K562 (cell line): ENCODE measurements at regions not wholly inside any gene's neighbourhood (a gene's known extent, or its start where the extent isn't known, plus 50 kb on each side); places are given as distances from the start of the nearest gene placed in this dataset.

Experiments used
- ATAC-seq: fragments of 200-7000 bp; cut with Tn5 transposase; 3 replicates; pipeline ENCODE4 v1.9.1; 2020; ENCODE audit warnings: moderate library complexity
- BruUV-seq: library from RNA; stranded (reverse); fragments of 400-500 nt; replicated peaks from 2 replicates; lab custom pipeline; 2021; lab: Mats Ljungman, UMichigan
- CTCF ChIA-PET: fragments of 300-600 bp; formaldehyde crosslinking; extraction: SDS; loops from one replicate; lab custom pipeline; 2021; ENCODE audit warnings: low intra/inter-chr PET ratio; lab: Yijun Ruan, JAX
- POLR2A ChIA-PET: fragments of 300-600, 350-650 bp; sonication (Branson Sonifier 250); formaldehyde crosslinking; extraction: SDS; loops from one replicate; lab custom pipeline; 2021; ENCODE audit warnings: antibody characterized with exemption, inconsistent platforms; lab: Yijun Ruan, JAX
- DNase-seq, 4 experiments: peaks; one replicate each; pipeline versions ENCODE4 v3.0.0 to v3.0.0-alpha.2; 2011 to 2018; ENCODE audit warnings: low spot score in 3 of 4, mixed read lengths in 3 of 4; ENCODE audit errors: extremely low read depth in 1 of 4
- FAIRE-seq: peaks from 2 replicates; lab custom pipeline; 2011; peaks lifted over from hg19 to GRCh38; lab: Jason Lieb, UNC
- H2AFZ ChIP-seq: 2 replicates; pipeline ENCODE4 v1.6.0; 2011; ENCODE audit warnings: low read depth, low read length, control low read depth, inconsistent platforms
- H3K27ac ChIP-seq: fragments of 200-600 bp; 3 replicates; pipeline ENCODE4 v1.8.0; 2011; ENCODE audit warnings: low read depth, mild to moderate bottlenecking, control low read depth, inconsistent platforms, low read length, moderate library complexity, mixed read lengths; ENCODE audit errors: extremely low read depth
- H3K27me3 ChIP-seq, 2 experiments: fragments of 300-600 bp in 1 of 2; 2 replicates in 1 of 2; 3 replicates in 1 of 2; pipeline versions ENCODE4 v1.6.0 to v1.8.0; 2011; ENCODE audit warnings: inconsistent platforms in 2 of 2, low read length in 2 of 2, mild to moderate bottlenecking in 1 of 2, mixed read lengths in 1 of 2, moderate library complexity in 1 of 2; ENCODE audit not compliant: control insufficient read depth in 2 of 2, insufficient read depth in 2 of 2
- H3K36me3 ChIP-seq: fragments of 300-600 bp; 3 replicates; pipeline ENCODE4 v1.8.0; 2011; ENCODE audit warnings: mild to moderate bottlenecking, low read length, inconsistent platforms; ENCODE audit not compliant: control insufficient read depth, insufficient read depth
- H3K4me1 ChIP-seq, 2 experiments: fragments of 200-600 bp in 1 of 2; replicated peaks in 1 of 2; 2 replicates in 1 of 2; 3 replicates in 1 of 2; pipeline versions ENCODE4 v1.5.1 to v1.8.0; 2011; ENCODE audit warnings: inconsistent platforms in 2 of 2, low read length in 2 of 2, mild to moderate bottlenecking in 1 of 2, mixed read lengths in 1 of 2, moderate library complexity in 1 of 2; ENCODE audit not compliant: control insufficient read depth in 2 of 2, insufficient read depth in 2 of 2
- H3K4me2 ChIP-seq: 2 replicates; pipeline ENCODE4 v1.6.1; 2011; ENCODE audit warnings: low read length, control low read depth, inconsistent platforms, mixed read lengths; ENCODE audit not compliant: insufficient read depth
- H3K4me3 ChIP-seq: fragments of 200-600 bp; sonication (generic), shearing (Covaris generic); 2 replicates; pipeline ENCODE4 v1.5.1; 2016; ENCODE audit warnings: control low read depth, inconsistent platforms
- H3K79me2 ChIP-seq: fragments of 200-600 bp; 3 replicates; pipeline ENCODE4 v1.8.0; 2011; ENCODE audit warnings: low read length, inconsistent platforms; ENCODE audit not compliant: control insufficient read depth, insufficient read depth
- H3K9ac ChIP-seq, 2 experiments: 2 replicates each; pipeline versions ENCODE4 v1.6.0 to v1.6.1; 2011; ENCODE audit warnings: low read depth in 2 of 2, low read length in 2 of 2, control low read depth in 1 of 2, inconsistent platforms in 1 of 2, mild to moderate bottlenecking in 1 of 2, mixed read lengths in 1 of 2; ENCODE audit not compliant: insufficient read depth in 1 of 2
- H3K9me1 ChIP-seq: one replicate; pipeline ENCODE4 v1.6.0; 2011; ENCODE audit warnings: inconsistent platforms, mild to moderate bottlenecking, low read length, moderate library complexity; ENCODE audit not compliant: control insufficient read depth, insufficient read depth
- H3K9me3 ChIP-seq: replicated peaks from 2 replicates; pipeline ENCODE4 v1.5.1; 2011; ENCODE audit warnings: low read depth, low read length, inconsistent platforms; ENCODE audit not compliant: control insufficient read depth, insufficient read depth
- H4K20me1 ChIP-seq: replicated peaks from 2 replicates; pipeline ENCODE4 v1.6.1; 2011; ENCODE audit warnings: low read length, inconsistent platforms, mixed read lengths; ENCODE audit not compliant: control insufficient read depth, insufficient read depth
- BHLHE40 ChIP-seq: IDR thresholded peaks from 2 replicates; pipeline ENCODE4 v1.6.1; 2011; ENCODE audit warnings: low read length, improper control_type of control experiment
- HNRNPUL1 ChIP-seq: fragments of 200-400 bp; formaldehyde crosslinking; IDR thresholded peaks from 2 replicates; pipeline ENCODE4 v1.6.1; 2017; ENCODE audit warnings: low read length
- KDM2B ChIP-seq: fragments of 250-450 bp; sonication (Bioruptor Pico); IDR thresholded peaks from 2 replicates; pipeline ENCODE4 v1.8.0; 2021; ENCODE audit warnings: mild to moderate bottlenecking, moderate library complexity
- LARP7 ChIP-seq: fragments of 450-650 bp; IDR thresholded peaks from 2 replicates; pipeline ENCODE4 v1.6.1; 2016
- NELFE ChIP-seq: IDR thresholded peaks from 2 replicates; pipeline ENCODE4 v1.6.1; 2011; ENCODE audit warnings: mild to moderate bottlenecking; ENCODE audit not compliant: insufficient read depth, insufficient read length
- PHF8 ChIP-seq: fragments of 200-600 bp; sonication (generic); IDR thresholded peaks from 2 replicates; pipeline ENCODE4 v1.6.1; 2012; ENCODE audit warnings: mixed run types, mild to moderate bottlenecking, inconsistent platforms, low read length, moderate library complexity, borderline replicate concordance
- SMAD2 ChIP-seq: fragments of 150-350 bp; IDR thresholded peaks from 2 replicates; pipeline ENCODE4 v1.6.1; 2014; ENCODE audit warnings: low read depth, mild to moderate bottlenecking, low read length
- TARDBP ChIP-seq: fragments of 450-650 bp; IDR thresholded peaks from 2 replicates; pipeline ENCODE4 v1.6.1; 2016
- ZBTB8A ChIP-seq: fragments of 450-650 bp; IDR thresholded peaks from 2 replicates; pipeline ENCODE4 v1.6.1; 2018; ENCODE audit warnings: mild to moderate bottlenecking, moderate library complexity; ENCODE audit not compliant: partially characterized antibody
- ZNF12 ChIP-seq: sonication (generic); formaldehyde crosslinking; IDR thresholded peaks from 2 replicates; pipeline ENCODE4 v1.4.0; 2020; ENCODE audit warnings: mild to moderate bottlenecking, missing genetic modification reagents
- ZNF174 ChIP-seq: fragments of 250-450 bp; sonication (Bioruptor Pico); IDR thresholded peaks from 2 replicates; pipeline ENCODE4 v1.4.0; 2020; ENCODE audit warnings: mild to moderate bottlenecking
- ZNF263 ChIP-seq: sonication (generic); formaldehyde crosslinking; IDR thresholded peaks from 2 replicates; pipeline ENCODE4 v1.8.0; 2022; ENCODE audit warnings: mild to moderate bottlenecking, missing genetic modification reagents, borderline replicate concordance
- WGBS: fragments of 100-300 bp; shearing (Covaris generic); methylation state at CpG from one replicate; pipeline ENCODE4 v1.1.6; 2016; ENCODE audit warnings: low coverage, mixed read lengths; ENCODE audit not compliant: insufficient coverage; ENCODE audit errors: missing lambda C conversion rate; 5-methylcytosine and 5-hydroxymethylcytosine counted together
- in situ Hi-C: fragments of 300-500 bp; cut with MboI; formaldehyde crosslinking; loops from 4 replicates; pipeline ENCODE4 v1.15.0; 2018; ENCODE audit warnings: inconsistent platforms, mixed read lengths
- intact Hi-C: fragments of 100-400 bp; cut with micrococcal nuclease; formaldehyde crosslinking; loops from 2 replicates; pipeline ENCODE4 v1.14.2; 2022
- TF ChIP-seq, protein P1 (sequence below): IDR thresholded peaks from 3 replicates; pipeline ENCODE4 v1.6.1; 2011; ENCODE audit warnings: borderline replicate concordance, mild to moderate bottlenecking, moderate library complexity; ENCODE audit not compliant: insufficient read length; ENCODE audit errors: extremely low read depth
- TF ChIP-seq, protein P2 (sequence below): fragments of 250-450 bp; sonication (Bioruptor Pico); IDR thresholded peaks from 2 replicates; pipeline ENCODE4 v1.4.0; 2020; ENCODE audit warnings: mild to moderate bottlenecking, moderate library complexity
- TF ChIP-seq, protein P3 (sequence below): fragments of 450-650 bp; conservative IDR thresholded peaks from 2 replicates; pipeline ENCODE4 v1.6.1; 2016; ENCODE audit warnings: missing genetic modification characterization, low read depth, mild to moderate bottlenecking, control low read depth, missing compliant biosample characterization

DNA sequence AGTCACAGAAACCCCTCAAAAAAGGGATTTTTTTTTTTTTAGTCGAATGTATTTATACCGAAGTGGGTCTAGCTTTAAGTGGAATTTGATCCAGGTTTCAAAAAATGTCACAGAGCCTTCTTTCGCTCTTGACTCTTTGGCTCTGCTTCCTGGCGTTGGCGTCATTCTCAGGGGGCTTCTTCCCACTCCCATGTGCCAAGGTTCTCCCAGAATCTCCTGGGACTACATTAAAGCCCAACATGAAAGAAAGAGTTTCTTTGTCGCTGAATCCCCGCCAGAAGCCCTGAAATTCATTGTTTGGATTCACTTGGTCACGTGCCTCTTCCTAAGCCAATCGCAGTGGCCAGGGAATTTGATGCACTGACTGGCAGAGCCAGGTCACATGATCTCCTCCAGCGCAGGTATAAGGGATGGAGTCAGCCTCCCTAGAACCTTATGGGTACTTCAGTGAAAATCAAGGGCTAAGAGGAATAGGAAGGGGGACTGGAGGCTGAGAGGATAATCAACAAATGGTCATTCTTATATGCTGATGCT lies 101.2 kb downstream of the RPS24 start:
- peak overlapping the region; percentile 66 for H3K4me2 ChIP-seq
- H3K9me3 ChIP-seq, result no peaks in the 10 kb centered on the region
- no peak overlapping the region for H3K27ac ChIP-seq
- FAIRE-seq (peak; percentile 78), ATAC-seq (peak; percentile 98), DNase-seq (peak; percentile 54 to 86 (median 80))
- intact Hi-C loops (no loop called here), in situ Hi-C loops (no loop called here)
- ChIA-PET POLR2A (no interaction called here), CTCF (no interaction called here)
- H3K27me3 ChIP-seq, result no peaks in the 10 kb centered on the region; a peak in 1 of 5 replicates
- no TSS peak for BruUV-seq
- peak overlapping the region; percentile 33 for H3K4me3 ChIP-seq
- no peaks in the 10 kb centered on the region for H4K20me1 ChIP-seq
- H3K79me2 ChIP-seq, result no peaks in the 10 kb centered on the region
- no peaks in the 10 kb centered on the region for H3K36me3 ChIP-seq
- H3K9ac ChIP-seq, result peak overlapping the region in 1 of 2 experiments; percentile 46; a peak in 1 of 4 replicates
- H3K9me1 ChIP-seq, result no peaks in the 10 kb centered on the region
- no peaks in the 10 kb centered on the region for H3K4me1 ChIP-seq
- H2AFZ ChIP-seq, result peak overlapping the region; percentile 84
- WGBS, result 2% methylated on average over 10 of the region's 10 CpGs
- TF ChIP-seq, protein P1, sequence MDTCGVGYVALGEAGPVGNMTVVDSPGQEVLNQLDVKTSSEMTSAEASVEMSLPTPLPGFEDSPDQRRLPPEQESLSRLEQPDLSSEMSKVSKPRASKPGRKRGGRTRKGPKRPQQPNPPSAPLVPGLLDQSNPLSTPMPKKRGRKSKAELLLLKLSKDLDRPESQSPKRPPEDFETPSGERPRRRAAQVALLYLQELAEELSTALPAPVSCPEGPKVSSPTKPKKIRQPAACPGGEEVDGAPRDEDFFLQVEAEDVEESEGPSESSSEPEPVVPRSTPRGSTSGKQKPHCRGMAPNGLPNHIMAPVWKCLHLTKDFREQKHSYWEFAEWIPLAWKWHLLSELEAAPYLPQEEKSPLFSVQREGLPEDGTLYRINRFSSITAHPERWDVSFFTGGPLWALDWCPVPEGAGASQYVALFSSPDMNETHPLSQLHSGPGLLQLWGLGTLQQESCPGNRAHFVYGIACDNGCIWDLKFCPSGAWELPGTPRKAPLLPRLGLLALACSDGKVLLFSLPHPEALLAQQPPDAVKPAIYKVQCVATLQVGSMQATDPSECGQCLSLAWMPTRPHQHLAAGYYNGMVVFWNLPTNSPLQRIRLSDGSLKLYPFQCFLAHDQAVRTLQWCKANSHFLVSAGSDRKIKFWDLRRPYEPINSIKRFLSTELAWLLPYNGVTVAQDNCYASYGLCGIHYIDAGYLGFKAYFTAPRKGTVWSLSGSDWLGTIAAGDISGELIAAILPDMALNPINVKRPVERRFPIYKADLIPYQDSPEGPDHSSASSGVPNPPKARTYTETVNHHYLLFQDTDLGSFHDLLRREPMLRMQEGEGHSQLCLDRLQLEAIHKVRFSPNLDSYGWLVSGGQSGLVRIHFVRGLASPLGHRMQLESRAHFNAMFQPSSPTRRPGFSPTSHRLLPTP, result no peak
- TF ChIP-seq SMAD2, result no peak
- no peak for TF ChIP-seq TARDBP
- no peak for TF ChIP-seq NELFE
- TF ChIP-seq KDM2B (CRISPR knock-in tag), result no peak
- peak; percentile 53; the same call in 1 of the 2 replicates for TF ChIP-seq BHLHE40
- no peak for TF ChIP-seq ZNF12 (CRISPR knock-in tag)
- TF ChIP-seq, protein P2, sequence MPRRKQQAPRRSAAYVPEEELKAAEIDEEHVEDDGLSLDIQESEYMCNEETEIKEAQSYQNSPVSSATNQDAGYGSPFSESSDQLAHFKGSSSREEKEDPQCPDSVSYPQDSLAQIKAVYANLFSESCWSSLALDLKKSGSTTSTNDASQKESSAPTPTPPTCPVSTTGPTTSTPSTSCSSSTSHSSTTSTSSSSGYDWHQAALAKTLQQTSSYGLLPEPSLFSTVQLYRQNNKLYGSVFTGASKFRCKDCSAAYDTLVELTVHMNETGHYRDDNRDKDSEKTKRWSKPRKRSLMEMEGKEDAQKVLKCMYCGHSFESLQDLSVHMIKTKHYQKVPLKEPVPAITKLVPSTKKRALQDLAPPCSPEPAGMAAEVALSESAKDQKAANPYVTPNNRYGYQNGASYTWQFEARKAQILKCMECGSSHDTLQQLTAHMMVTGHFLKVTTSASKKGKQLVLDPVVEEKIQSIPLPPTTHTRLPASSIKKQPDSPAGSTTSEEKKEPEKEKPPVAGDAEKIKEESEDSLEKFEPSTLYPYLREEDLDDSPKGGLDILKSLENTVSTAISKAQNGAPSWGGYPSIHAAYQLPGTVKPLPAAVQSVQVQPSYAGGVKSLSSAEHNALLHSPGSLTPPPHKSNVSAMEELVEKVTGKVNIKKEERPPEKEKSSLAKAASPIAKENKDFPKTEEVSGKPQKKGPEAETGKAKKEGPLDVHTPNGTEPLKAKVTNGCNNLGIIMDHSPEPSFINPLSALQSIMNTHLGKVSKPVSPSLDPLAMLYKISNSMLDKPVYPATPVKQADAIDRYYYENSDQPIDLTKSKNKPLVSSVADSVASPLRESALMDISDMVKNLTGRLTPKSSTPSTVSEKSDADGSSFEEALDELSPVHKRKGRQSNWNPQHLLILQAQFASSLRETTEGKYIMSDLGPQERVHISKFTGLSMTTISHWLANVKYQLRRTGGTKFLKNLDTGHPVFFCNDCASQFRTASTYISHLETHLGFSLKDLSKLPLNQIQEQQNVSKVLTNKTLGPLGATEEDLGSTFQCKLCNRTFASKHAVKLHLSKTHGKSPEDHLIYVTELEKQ (CRISPR knock-in tag), result no peak
- TF ChIP-seq ZNF174 (CRISPR knock-in tag), result no peak
- TF ChIP-seq ZNF263 (CRISPR knock-in tag), result no peak
- no peak for TF ChIP-seq LARP7
- no peak for TF ChIP-seq HNRNPUL1
- TF ChIP-seq ZBTB8A, result no peak
- TF ChIP-seq PHF8, result no peak; the same call in 1 of the 2 replicates
- TF ChIP-seq, protein P3, sequence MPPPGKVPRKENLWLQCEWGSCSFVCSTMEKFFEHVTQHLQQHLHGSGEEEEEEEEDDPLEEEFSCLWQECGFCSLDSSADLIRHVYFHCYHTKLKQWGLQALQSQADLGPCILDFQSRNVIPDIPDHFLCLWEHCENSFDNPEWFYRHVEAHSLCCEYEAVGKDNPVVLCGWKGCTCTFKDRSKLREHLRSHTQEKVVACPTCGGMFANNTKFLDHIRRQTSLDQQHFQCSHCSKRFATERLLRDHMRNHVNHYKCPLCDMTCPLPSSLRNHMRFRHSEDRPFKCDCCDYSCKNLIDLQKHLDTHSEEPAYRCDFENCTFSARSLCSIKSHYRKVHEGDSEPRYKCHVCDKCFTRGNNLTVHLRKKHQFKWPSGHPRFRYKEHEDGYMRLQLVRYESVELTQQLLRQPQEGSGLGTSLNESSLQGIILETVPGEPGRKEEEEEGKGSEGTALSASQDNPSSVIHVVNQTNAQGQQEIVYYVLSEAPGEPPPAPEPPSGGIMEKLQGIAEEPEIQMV (tag), result no peak
